AG09309 (cell line): ENCODE measurements at regions not wholly inside any gene's neighbourhood (a gene's known extent, or its start where the extent isn't known, plus 50 kb on each side); places are given as distances from the start of the nearest gene placed in this dataset.
"Not testable (repeated sequence)": the region's sequence is repeated elsewhere in the genome, so short reads cannot be mapped to it uniquely, and the experiment has no call there.

Experiments used
- DNase-seq: peaks from one replicate; pipeline ENCODE4 v3.0.0-alpha.2; 2010; ENCODE audit warnings: low read depth
- H3K4me3 ChIP-seq: 2 replicates; pipeline ENCODE4 v1.5.1; 2011; ENCODE audit warnings: mild to moderate bottlenecking, low read depth, low read length, moderate library complexity; ENCODE audit not compliant: control insufficient read depth
- TF ChIP-seq, protein P1 (sequence below): IDR thresholded peaks from 2 replicates; pipeline ENCODE4 v1.5.1; 2011; ENCODE audit warnings: mild to moderate bottlenecking, low read depth, low read length, inconsistent platforms; ENCODE audit not compliant: insufficient read depth, control insufficient read depth; ENCODE audit errors: missing control alignments

GRCh38 chr2:167787562-167787961 is 459.8 kb downstream of the STK39 start:
- H3K4me3 ChIP-seq = no peak overlapping the region
- DNase-seq = no peak
- TF ChIP-seq, protein P1, sequence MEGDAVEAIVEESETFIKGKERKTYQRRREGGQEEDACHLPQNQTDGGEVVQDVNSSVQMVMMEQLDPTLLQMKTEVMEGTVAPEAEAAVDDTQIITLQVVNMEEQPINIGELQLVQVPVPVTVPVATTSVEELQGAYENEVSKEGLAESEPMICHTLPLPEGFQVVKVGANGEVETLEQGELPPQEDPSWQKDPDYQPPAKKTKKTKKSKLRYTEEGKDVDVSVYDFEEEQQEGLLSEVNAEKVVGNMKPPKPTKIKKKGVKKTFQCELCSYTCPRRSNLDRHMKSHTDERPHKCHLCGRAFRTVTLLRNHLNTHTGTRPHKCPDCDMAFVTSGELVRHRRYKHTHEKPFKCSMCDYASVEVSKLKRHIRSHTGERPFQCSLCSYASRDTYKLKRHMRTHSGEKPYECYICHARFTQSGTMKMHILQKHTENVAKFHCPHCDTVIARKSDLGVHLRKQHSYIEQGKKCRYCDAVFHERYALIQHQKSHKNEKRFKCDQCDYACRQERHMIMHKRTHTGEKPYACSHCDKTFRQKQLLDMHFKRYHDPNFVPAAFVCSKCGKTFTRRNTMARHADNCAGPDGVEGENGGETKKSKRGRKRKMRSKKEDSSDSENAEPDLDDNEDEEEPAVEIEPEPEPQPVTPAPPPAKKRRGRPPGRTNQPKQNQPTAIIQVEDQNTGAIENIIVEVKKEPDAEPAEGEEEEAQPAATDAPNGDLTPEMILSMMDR = no peak

DNA sequence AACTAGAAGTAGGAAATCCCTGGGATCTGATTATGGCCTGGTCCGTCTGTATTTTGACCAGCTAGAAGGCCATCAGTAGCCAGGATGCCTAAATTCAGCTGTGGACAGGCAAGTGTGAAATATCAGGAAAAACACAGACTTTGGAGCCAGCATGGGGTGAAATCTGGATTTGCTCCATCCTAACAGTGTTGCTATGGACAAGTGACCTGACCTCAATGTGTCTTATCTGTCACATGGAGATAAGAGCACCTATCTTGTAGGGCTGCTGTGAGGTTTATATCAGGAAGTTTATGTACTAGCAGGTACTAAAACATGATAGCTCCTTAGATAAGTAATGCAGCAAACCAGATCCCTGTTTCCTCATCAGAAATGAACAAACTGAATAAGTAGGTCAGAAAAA is 460.4 kb downstream of the STK39 start:
- no peak overlapping the region for H3K4me3 ChIP-seq
- TF ChIP-seq, protein P1 = no peak
- no peak for DNase-seq

DNA sequence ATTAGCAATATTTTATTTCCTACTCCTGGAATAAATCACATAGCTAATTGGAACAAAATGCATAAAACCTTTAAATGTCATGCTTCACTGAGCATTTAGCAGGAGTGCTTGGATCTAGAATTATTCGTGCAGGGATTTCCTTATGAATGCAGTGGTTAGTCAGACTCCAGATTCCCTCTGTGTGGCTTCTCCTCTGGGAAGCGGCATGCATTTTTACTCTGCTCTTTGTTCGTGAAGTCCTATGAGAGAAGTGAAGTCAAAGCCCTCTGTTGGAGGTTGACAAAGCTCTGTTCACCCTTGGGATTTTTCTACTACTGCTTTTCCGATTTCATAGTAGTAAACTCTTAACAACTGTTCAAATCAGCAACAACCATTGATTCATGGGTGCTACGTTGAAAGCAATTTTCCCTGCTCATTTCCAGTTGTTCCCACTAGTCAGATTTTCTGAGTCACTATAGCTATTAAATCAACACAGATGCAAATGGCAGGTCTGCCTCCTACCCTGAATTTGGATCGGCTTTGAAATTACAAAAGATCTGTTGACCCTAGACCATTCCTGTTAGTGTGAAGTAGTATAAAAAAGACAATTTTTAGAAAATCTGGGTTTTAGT is 461.7 kb downstream of the STK39 start:
- TF ChIP-seq, protein P1 = no peak
- no peak overlapping the region for H3K4me3 ChIP-seq
- DNase-seq = no peak

GRCh38 chr2:167784084-167784425 is 463.3 kb downstream of the STK39 start:
- H3K4me3 ChIP-seq = no peak overlapping the region
- TF ChIP-seq, protein P1 = no peak
- DNase-seq = no peak

- DNase-seq = no peak
- TF ChIP-seq, protein P1 = no peak
- H3K4me3 ChIP-seq = no peak overlapping the region
Observed at GRCh38 chr2:167783261-167784083, 463.9 kb downstream of the STK39 start.

DNA sequence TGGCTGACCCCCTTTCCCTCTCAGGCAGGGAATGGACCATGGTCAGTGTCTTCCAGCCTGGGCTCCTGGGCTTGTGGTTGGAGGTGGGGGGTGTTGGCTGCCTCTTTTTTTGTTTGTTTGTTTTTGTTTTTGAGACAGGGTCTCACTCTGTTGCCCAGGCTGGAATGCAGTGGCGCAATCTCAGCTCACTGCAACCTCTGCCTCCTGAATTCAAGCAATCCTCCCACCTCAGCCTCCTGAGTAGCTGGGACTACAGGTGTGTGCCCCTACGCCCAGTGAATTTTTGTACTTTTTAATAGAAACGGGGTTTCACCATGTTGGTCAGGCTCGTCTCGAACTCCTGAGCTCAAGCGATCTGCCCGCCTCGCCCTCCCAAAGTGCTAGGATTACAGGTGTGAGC is 465.8 kb downstream of the STK39 start:
- not testable (repeated sequence) for H3K4me3 ChIP-seq, DNase-seq

DNA sequence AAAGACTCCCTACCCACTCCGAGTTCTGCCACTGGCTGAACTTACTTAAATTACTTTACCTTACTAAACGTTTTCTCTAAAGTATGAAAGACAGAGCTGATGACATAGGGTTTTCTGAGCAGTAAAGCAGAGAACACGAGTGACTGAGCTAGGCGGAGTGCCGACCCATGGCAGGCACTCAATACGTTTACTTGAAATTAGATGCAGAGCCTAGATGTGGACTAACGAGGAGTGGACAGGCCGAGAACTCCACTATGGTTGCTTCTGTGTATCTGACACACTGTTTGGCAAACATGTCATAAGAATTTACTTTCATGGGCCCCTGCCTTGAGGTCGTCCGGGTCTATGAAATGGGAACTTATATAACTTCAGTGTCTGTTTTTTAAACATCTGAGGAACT is 471.0 kb downstream of the STK39 start:
- DNase-seq = no peak
- TF ChIP-seq, protein P1 = no peak

More for the DNA sequence above, 471.0 kb downstream of the STK39 start:
- no peak overlapping the region for H3K4me3 ChIP-seq
